ENCODE measurements at regions not wholly inside any gene's neighbourhood (a gene's known extent, or its start where the extent isn't known, plus 50 kb on each side); places are given as distances from the start of the nearest gene placed in this dataset.

DNA sequence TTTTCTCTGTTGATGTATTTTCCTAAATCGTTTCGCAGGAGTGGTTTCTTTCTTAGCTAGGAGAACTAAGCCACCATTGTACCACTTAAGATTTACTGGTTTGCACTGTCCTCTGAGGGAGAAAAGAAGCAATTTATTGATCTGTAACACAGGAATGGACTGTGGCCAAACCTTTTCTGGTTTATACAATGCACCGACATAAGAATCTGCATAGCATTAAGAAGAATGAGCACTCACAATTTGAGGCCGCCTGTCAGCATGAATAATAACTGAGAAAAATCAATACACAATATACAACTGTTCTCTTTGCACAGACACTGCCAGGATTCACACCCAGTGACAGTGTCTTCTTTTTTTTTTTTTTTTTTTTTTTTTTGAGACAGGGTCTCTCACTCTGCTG lies 168.6 kb upstream of the DMRT1 start:
- Histone ChIP-seq H3K9ac (ENCODE audit: low read depth, low read length) (no peak overlapping the region), H4K20me1 (ENCODE audit: insufficient read depth, low read length) (no peaks in the 10 kb centered on the region), H3K56ac (ENCODE audit: extremely low read depth, insufficient read depth, low read length) (no peak overlapping the region), H3K4me2 (ENCODE audit: low read depth, low read length) (no peak overlapping the region), H3K27me3 (ENCODE audit: control insufficient read depth, insufficient read depth, low read length) (no peaks in the 10 kb centered on the region), H3K4me3 (ENCODE audit: insufficient read depth, low read depth, low read length) (no peak overlapping the region), H3K4ac (ENCODE audit: low read depth, low read length) (no peak overlapping the region), H3K18ac (ENCODE audit: low read depth, low read length) (no peak overlapping the region), H4K8ac (ENCODE audit: low read depth in 2 of 2, low read length in 2 of 2) (no peak overlapping the region), H2BK15ac (ENCODE audit: low read depth, low read length) (no peak overlapping the region), H2BK5ac (ENCODE audit: low read depth, low read length, poor library complexity, severe bottlenecking) (no peak overlapping the region), H2AFZ (replicated peaks; ENCODE audit: low read length, poor library complexity) (no peak overlapping the region), H3K79me1 (ENCODE audit: low read depth in 1 of 2, low read length in 2 of 2) (no peaks in the 10 kb centered on the region), H4K91ac (ENCODE audit: insufficient read depth, low read depth, low read length) (no peak overlapping the region), H3K36me3 (ENCODE audit: control insufficient read depth, insufficient read depth, low read length) (no peaks in the 10 kb centered on the region), H2AK5ac (ENCODE audit: low read depth, low read length) (no peak overlapping the region), H2AK9ac (replicated peaks; ENCODE audit: low read depth, low read length, poor library complexity) (no peak overlapping the region), H2BK20ac (ENCODE audit: low read depth, low read length) (no peak overlapping the region), H3K9me1 (ENCODE audit: insufficient read depth, low read length) (0 out of 2 replicates have a peak, but pooled peaks cover 2% of the 10 kb centered on the region), H4K5ac (ENCODE audit: low read depth, low read length) (no peak overlapping the region), H2BK120ac (ENCODE audit: low read depth, low read length) (no peak overlapping the region), H3K4me1 (ENCODE audit: control insufficient read depth, insufficient read depth, low read length) (peaks cover 11% of the 10 kb centered on the region), H3K14ac (replicated peaks; ENCODE audit: low read depth, low read length) (no peak overlapping the region), H3K23ac (ENCODE audit: low read depth, low read length) (no peak overlapping the region), H3K27ac (ENCODE audit: insufficient read depth, low read length) (no peak overlapping the region), H3K9me3 (ENCODE audit: control insufficient read depth, insufficient read depth, low read length) (0 out of 2 replicates have a peak, but pooled peaks cover 3% of the 10 kb centered on the region)
- in situ Hi-C loops (cut with MboI; ENCODE audit: low sequenced_read_pairs) (no loop called here), intact Hi-C loops (cut with micrococcal nuclease) (no loop called here), dilution Hi-C loops (cut with HindIII; ENCODE audit: low sequenced_read_pairs, unreplicated experiment) (no loop called here)
- no peak for DNase-seq
- ChIA-PET POLR2A (ENCODE audit: unreplicated experiment) (no interaction called here), CTCF (no interaction called here)
- no peak for ATAC-seq (ENCODE audit: low read depth)
- TF ChIP-seq FOS (IDR thresholded peaks at IDR 0.05; ENCODE audit: low read depth, low read length), result no peak
- no peak for TF ChIP-seq RFX5 (IDR thresholded peaks at IDR 0.05; ENCODE audit: low read depth, low read length)
- TF ChIP-seq, protein P1, sequence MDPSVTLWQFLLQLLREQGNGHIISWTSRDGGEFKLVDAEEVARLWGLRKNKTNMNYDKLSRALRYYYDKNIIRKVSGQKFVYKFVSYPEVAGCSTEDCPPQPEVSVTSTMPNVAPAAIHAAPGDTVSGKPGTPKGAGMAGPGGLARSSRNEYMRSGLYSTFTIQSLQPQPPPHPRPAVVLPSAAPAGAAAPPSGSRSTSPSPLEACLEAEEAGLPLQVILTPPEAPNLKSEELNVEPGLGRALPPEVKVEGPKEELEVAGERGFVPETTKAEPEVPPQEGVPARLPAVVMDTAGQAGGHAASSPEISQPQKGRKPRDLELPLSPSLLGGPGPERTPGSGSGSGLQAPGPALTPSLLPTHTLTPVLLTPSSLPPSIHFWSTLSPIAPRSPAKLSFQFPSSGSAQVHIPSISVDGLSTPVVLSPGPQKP (IDR thresholded peaks at IDR 0.05; ENCODE audit: borderline replicate concordance, low read depth, low read length), result no peak
- TF ChIP-seq CEBPB (IDR thresholded peaks at IDR 0.05; ENCODE audit: low read depth, low read length), result no peak
- TF ChIP-seq, protein P2, sequence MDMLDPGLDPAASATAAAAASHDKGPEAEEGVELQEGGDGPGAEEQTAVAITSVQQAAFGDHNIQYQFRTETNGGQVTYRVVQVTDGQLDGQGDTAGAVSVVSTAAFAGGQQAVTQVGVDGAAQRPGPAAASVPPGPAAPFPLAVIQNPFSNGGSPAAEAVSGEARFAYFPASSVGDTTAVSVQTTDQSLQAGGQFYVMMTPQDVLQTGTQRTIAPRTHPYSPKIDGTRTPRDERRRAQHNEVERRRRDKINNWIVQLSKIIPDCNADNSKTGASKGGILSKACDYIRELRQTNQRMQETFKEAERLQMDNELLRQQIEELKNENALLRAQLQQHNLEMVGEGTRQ (IDR thresholded peaks at IDR 0.05; ENCODE audit: low read depth, low read length), result no peak
- no peak for TF ChIP-seq MXI1 (IDR thresholded peaks at IDR 0.05; ENCODE audit: borderline replicate concordance, low read depth, low read length)
- no peak for TF ChIP-seq MAFK (IDR thresholded peaks at IDR 0.05; ENCODE audit: low read depth, low read length)
- TF ChIP-seq CHD1 (IDR thresholded peaks at IDR 0.05; ENCODE audit: low read depth, low read length), result no peak
- no peak for TF ChIP-seq SMC3 (IDR thresholded peaks at IDR 0.05; ENCODE audit: low read depth, low read length)
- TF ChIP-seq, protein P3, sequence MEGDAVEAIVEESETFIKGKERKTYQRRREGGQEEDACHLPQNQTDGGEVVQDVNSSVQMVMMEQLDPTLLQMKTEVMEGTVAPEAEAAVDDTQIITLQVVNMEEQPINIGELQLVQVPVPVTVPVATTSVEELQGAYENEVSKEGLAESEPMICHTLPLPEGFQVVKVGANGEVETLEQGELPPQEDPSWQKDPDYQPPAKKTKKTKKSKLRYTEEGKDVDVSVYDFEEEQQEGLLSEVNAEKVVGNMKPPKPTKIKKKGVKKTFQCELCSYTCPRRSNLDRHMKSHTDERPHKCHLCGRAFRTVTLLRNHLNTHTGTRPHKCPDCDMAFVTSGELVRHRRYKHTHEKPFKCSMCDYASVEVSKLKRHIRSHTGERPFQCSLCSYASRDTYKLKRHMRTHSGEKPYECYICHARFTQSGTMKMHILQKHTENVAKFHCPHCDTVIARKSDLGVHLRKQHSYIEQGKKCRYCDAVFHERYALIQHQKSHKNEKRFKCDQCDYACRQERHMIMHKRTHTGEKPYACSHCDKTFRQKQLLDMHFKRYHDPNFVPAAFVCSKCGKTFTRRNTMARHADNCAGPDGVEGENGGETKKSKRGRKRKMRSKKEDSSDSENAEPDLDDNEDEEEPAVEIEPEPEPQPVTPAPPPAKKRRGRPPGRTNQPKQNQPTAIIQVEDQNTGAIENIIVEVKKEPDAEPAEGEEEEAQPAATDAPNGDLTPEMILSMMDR (conservative IDR thresholded peaks at IDR 0.05; ENCODE audit: low read depth, low read length), result no peak
- no peak for TF ChIP-seq MAZ (IDR thresholded peaks at IDR 0.05; ENCODE audit: borderline replicate concordance, low read depth, low read length)
- WGBS, 2 experiments (ENCODE audit: extremely low coverage in 2 of 2, insufficient read length in 1 of 2), result no CpG with 5 or more reads among the region's 4 CpGs
- no TSS peak for BruUV-seq (replicated peaks)

All from IMR-90 (cell line).